ENCODE measurements at regions not wholly inside any gene's neighbourhood (a gene's known extent, or its start where the extent isn't known, plus 50 kb on each side); places are given as distances from the start of the nearest gene placed in this dataset.

GRCh38 chr16:11447272-11447671 lies 102.0 kb downstream of the RMI2 start:
- no peak for DNase-seq

GRCh38 chr16:11447836-11448235 lies 102.6 kb downstream of the RMI2 start:
- DNase-seq, result no peak

GRCh38 chr16:11448796-11449416 lies 103.6 kb downstream of the RMI2 start:
- DNase-seq, result no peak

- DNase-seq, result no peak
Observed at GRCh38 chr16:11449716-11450115, 104.5 kb downstream of the RMI2 start.

- no peak for DNase-seq
Observed at GRCh38 chr16:11450136-11450535, 104.9 kb downstream of the RMI2 start.

GRCh38 chr16:11452298-11452697 lies 107.0 kb downstream of the RMI2 start:
- no peak for DNase-seq

GRCh38 chr16:11452746-11453389 lies 107.6 kb downstream of the RMI2 start:
- no peak for DNase-seq

GRCh38 chr16:11456741-11457140 lies 111.5 kb downstream of the RMI2 start:
- no peak for DNase-seq

- DNase-seq, result no peak
Observed at GRCh38 chr16:11459722-11460121, 114.5 kb downstream of the RMI2 start.

GRCh38 chr16:11460820-11461594 lies 115.7 kb downstream of the RMI2 start:
- no peak for DNase-seq

- no peak for DNase-seq
Observed at GRCh38 chr16:11461595-11461990, 116.3 kb downstream of the RMI2 start.

- no peak for DNase-seq
Observed at GRCh38 chr16:11462036-11462435, 116.8 kb downstream of the RMI2 start.

- no peak for DNase-seq
Observed at GRCh38 chr16:11462861-11463260, 117.6 kb downstream of the RMI2 start.

- DNase-seq, result no peak
Observed at GRCh38 chr16:11464241-11464640, 119.0 kb downstream of the RMI2 start.

- DNase-seq, result no peak
Observed at GRCh38 chr16:11465675-11466074, 120.4 kb downstream of the RMI2 start.

- DNase-seq, result no peak
Observed at GRCh38 chr16:11470676-11471415, 115.9 kb downstream of the LITAF start.

GRCh38 chr16:11471548-11471947 lies 115.2 kb downstream of the LITAF start:
- no peak for DNase-seq

- no peak for DNase-seq
Observed at GRCh38 chr16:11472410-11472809, 114.3 kb downstream of the LITAF start.

GRCh38 chr16:11472851-11473250 lies 113.9 kb downstream of the LITAF start:
- no peak for DNase-seq

- no peak for DNase-seq
Observed at GRCh38 chr16:11473728-11474127, 113.0 kb downstream of the LITAF start.

GRCh38 chr16:11474617-11475291 lies 112.0 kb downstream of the LITAF start:
- no peak for DNase-seq

GRCh38 chr16:11475896-11476630 lies 110.7 kb downstream of the LITAF start:
- no peak for DNase-seq
